Testis (tissue), 2 donors: ENCODE measurements at regions not wholly inside any gene's neighbourhood (a gene's known extent, or its start where the extent isn't known, plus 50 kb on each side); places are given as distances from the start of the nearest gene placed in this dataset.

Experiments
- POLR2A ChIP-seq: fragments of 450-650 bp; IDR thresholded peaks from one replicate; pipeline ENCODE4 v1.6.1; 2017; ENCODE audit warnings: antibody characterized with exemption, mild to moderate bottlenecking, moderate library complexity
- TF ChIP-seq, protein P1 (sequence below), 3 experiments: fragments of 450-650 bp in 2 of 3; fragments of 200-600 bp in 1 of 3; sonication (generic) in 1 of 3; IDR thresholded peaks; one replicate each; pipeline ENCODE4 v1.5.1; 2016 to 2019; ENCODE audit warnings: antibody characterized with exemption in 3 of 3, mild to moderate bottlenecking in 2 of 3, moderate library complexity in 1 of 3

GRCh38 chr4:133355633-133356032 is 206.5 kb downstream of the PCDH10 start:
- TF ChIP-seq, protein P1, sequence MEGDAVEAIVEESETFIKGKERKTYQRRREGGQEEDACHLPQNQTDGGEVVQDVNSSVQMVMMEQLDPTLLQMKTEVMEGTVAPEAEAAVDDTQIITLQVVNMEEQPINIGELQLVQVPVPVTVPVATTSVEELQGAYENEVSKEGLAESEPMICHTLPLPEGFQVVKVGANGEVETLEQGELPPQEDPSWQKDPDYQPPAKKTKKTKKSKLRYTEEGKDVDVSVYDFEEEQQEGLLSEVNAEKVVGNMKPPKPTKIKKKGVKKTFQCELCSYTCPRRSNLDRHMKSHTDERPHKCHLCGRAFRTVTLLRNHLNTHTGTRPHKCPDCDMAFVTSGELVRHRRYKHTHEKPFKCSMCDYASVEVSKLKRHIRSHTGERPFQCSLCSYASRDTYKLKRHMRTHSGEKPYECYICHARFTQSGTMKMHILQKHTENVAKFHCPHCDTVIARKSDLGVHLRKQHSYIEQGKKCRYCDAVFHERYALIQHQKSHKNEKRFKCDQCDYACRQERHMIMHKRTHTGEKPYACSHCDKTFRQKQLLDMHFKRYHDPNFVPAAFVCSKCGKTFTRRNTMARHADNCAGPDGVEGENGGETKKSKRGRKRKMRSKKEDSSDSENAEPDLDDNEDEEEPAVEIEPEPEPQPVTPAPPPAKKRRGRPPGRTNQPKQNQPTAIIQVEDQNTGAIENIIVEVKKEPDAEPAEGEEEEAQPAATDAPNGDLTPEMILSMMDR (IDR thresholded peaks at IDR 0.05): no peak
- no peak for TF ChIP-seq POLR2A
